NOMO-1 treated with DMSO at 0.1 percent for 48 hours (cell line): ENCODE measurements at regions not wholly inside any gene's neighbourhood (a gene's known extent, or its start where the extent isn't known, plus 50 kb on each side); places are given as distances from the start of the nearest gene placed in this dataset.
"Not testable (repeated sequence)": the region's sequence is repeated elsewhere in the genome, so short reads cannot be mapped to it uniquely, and the experiment has no call there.

Experiments
- DNase-seq: peaks from one replicate; lab custom pipeline; 2025; ENCODE audit not compliant: unreplicated experiment; lab: John Stamatoyannopoulos, UW

DNA sequence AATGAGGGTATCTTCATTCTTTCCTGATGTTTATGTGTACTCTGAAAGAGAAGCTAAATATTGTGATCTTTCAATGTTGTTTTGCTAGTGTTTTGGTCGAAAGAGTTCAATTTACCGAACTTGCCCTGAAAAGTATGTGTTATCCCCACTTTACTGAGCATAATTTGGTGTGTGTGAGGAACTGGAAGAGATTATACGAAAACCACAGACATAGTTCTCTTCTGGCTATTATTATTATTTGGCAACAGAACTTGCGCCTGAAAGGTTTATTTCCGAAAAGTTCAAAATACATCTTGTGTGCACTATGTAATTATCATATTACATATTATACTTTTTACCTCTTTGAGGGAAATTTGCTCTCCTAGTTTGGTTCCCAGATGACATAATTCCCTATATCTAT lies 232.5 kb upstream of the INTU start:
- DNase-seq, result peak; percentile 2

DNA sequence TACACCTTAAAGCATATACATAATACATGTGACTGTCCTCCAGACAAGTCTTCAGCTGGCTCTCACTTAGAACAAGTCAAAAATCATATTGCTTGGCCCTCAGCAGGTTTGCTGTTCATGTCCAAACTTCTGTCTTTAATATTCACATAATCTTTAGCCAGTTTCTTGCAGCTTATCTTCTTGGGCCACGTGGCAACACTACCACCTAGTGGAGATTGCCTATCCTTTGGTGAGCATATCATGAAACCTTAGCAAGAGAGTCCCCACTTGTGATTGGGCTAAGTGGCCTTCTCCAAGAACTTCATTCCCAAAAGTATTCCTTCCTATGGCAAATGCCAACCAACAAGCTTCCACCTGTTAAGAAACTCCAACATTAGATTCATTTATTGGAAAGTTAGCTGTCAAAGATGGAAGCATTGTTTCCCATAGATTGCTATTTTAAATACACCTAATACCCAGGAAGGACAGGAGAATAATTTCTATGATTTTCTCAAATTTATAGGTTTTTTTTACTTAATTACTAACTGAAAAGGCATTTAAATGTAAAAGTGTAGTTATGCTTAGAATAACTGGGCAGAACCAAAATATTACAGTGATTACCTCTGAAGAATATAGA lies 231.9 kb upstream of the INTU start:
- peak; percentile 53 for DNase-seq

DNA sequence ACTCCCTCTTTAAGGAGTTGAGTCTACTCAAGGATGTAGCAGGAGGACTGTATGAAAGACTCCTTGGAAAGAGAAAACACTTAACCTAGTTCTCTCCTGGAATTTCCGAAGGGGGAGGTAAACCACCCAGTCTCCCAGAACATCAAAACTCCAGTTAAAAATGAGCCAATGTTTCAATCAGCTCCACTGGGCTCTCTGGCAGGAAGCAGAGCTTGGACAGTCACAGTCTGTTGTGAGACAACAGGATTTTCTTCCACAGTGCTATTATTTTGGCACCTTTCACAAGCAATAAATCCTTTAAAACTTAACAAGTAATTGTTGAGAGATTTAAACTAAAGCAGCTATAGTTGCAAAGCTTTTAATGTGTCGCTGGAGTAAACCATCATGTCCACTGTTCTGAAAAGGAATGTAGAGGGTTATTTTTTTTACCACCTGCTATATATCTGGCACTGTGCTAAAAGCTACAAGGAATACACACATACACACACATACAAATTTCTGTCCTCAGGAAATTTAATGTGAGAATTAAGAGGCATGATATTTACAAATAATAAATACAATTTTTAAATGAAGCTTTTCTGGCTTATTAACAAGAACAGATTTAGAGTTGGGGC lies 229.2 kb upstream of the INTU start:
- no peak for DNase-seq

DNA sequence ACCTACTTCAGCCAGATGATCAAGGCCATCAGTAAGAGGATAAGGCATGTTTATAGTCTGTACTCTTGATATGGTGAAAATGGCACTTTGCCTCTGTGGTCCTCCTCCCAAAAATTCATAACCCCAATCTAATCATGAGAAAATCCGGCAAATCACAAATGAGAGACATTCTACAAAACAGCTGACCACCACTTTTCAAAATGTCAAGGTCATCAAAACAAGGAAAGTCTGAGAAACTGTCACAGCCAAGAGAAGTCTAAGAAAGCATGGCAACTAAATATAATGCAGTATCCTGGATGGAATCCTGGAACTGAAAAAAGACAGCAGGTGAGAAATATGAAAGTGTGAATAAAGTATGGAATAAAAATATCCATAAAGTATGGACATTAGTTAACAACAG lies 226.6 kb upstream of the INTU start:
- no peak for DNase-seq

DNA sequence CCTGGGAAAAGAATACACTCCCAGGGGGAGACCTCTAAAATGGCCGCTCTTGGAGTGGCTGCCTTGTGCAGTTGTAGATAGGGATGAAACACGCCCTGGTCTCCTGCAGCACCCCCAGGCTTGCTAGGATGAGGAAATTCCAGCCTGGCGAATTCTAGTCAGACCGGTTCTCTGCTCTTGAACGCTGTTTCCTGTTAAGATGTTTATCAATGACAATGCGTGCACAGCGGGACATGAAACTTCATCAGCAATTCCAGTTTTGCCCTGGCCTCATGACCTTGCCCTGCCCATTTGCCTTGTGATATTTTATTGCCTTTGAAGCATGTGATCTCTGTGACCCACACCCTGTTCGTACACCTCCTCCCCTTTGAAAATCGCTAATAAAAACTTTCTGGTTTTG lies 225.2 kb upstream of the INTU start:
- DNase-seq, result not testable (repeated sequence)

DNA sequence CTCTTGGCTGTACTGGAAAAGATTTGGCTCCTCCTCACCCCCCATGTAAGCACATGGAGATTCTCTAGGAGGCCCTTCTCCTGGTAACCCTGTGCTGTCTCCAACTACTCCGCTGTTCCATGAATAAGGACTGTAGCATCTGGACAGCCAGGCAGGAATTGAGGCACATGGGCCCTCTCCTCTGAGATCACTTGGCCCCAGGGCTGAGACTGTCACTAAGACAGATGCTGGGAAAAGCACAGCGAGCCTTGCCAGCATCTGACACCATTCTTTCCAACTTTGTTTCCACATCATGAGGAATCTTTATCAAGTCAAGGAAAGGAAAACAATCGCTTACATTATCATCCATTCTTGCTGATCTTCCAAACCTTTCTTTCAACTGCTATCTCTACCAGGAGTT lies 222.6 kb upstream of the INTU start:
- no peak for DNase-seq

DNA sequence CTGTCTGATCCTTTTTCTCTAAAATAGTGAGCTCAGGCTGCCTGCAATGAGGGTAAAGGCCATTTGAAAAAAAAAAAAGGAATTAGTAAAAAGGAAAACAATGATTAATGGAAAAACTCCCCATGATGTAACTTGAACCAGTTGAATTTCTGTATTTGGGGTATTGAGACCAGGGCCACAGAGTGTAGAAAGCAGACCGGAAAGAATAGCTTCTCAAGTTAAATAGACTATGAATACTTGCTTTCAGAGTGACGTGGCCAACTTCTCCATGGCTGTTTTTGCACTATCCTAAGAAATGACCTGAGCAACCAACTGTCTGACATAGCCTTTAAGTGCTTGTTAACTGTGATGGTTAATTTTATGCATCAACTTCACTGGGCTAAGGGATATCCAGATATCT lies 222.1 kb upstream of the INTU start:
- DNase-seq, result no peak

DNA sequence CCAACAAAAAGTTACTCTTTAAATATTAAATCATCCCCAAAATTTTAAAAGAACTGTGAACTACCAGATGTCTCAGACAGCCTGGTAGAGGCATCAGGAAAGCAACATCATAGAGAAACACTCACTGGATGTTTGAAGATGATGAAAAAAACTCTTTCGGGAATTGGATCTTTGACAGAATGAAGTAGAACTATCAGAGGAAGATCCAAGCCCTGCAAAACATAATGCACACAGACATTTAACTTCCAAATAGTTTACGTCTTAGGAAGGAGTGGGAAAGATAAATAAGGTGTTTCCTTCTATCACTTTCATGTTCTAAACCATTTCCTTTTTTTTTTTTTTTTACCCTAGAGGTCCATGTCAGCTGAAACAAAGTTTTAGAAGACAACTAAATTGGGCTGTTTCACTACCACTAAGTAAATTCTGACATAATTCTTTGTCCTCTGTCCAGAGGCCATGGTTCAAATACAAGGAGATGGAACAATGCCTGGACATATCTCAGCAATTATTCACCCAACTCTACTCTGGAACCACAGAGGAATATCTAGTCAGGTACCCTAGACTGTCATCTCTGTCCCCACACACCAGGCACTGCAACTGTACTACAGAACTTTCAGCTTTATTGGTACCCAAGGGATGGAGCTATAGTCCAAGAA lies 217.7 kb upstream of the INTU start:
- no peak for DNase-seq

DNA sequence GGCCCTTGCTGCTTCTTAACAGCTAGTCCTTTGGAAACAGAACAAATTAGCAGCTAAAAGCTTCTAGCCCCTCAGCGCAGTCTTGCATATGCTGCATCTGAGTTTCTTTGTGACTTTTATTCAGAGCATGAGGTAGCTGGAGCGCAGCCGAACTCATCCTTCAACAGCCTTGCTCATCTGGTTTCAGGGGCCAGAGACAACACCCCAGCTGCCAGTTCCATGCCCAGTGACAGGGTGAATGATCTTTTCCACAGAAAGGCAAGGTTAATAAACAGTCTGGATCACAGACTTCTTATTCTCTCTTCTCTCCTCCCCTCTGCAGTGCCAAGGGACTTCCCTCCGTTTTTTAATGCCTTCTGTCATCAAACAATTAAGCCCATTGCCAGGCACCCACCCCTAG lies 216.6 kb upstream of the INTU start:
- DNase-seq, result no peak

DNA sequence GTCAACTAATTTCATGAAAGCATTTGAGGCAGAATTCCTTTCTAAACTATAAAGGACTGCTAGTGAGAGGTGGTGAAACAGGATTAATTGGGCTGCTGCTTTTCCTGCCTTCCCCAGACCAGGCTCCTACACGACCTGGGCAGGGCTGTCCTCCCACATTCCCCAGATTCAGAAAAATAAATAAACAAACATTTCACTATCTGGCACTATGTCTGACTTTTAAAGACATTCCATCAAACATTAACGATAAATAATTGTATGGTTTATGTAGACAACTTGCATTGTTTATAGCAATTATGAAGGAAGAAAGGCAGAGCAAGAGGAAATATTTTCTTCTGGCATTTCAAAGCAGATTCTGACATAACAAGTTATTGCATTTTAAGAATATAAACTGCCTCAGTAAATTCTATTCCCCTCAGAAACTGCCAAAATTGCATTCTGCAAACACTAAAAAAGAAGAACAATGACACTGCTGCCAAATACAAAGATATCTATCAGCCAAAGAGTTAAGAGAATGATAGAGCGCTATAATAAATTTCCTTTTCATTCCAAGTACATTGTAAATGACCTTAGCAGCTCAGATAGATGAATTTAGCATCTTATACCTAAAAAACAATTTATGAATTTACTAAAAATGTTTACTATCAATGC lies 214.7 kb upstream of the INTU start:
- no peak for DNase-seq

DNA sequence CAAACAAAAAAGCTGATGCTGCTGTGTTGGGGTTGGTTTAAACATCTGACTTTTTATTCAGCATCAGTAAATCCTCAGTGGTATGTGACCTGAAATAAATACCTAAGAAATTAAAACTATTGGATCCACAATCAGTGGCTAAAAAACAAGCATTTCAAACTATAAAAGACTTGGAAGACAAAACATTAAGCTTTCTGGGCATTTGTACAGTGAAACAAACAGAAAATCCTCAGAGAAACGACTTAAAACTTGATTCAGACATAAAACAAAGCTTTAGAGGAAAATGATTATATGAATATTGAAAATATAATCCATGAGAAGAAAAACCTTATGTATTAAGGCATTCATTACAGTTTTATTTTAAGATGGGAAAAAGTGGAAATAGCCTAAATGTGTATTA lies 213.3 kb upstream of the INTU start:
- DNase-seq, result no peak

DNA sequence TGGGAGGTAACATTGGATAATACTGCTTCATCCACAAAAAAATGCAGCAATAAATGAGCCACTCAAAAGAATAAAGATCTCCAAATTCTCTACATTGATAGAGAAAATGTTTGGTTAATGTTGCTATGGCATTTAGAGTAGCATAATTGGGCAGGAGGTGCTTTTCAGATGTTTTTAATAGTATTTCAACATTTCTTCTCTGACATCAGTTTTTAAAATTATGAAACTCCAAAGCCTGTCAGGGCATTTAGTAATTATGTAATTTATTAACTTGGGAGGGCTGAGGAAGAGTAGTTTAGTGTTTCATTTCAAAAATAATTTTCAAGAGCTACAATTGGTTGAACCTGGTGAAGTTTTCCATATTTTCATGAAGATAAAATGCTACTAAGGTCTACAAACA lies 211.3 kb upstream of the INTU start:
- DNase-seq, result no peak

DNA sequence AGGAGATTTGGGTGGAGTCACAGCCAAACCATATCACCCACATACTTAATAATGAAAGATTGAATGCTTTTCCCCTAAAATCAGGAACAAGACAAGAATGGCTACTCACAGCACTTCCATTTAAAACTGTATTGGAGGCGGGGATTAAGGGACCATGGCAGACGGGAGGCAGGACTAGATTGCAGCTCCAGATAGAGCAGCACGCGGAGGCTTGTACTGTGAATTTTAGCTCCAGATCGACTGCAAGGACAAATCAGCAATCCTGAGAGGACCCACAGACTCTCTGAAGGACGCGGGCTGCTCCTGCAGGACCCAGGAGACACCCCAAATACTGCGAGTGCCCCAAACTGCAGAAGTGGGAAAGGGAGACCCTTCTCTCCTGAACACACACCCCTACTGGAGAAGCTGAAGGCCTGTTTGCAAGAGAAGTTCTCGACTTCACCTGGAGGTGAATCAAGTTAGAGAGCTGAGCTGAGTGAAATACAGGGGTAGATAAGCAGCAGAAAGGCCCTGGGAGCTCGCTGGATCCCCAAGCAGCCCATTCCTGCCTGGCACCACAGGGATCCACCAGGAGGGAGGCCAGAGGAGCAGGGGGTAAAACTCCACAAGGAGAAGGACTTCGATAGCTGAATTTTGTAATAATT lies 207.4 kb upstream of the INTU start:
- no peak for DNase-seq

DNA sequence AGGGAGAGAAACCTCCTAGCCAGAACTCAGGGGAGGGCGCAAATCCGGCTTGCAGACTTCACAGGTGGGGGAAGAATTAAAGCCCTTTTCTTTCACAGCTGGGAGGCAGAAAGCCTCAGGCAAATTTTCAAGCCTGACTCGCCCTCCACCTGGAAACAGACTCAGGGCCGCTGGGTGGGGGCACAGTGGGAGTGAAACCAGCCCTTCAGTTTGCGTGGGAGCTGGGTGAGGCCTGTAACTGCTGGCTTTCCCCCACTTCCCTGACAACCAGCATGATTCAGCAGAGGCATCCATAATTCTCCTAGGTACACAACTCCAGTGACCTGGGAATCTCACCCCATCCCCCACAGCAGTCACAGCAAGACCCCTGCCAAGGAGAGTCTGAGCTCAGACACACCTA lies 206.9 kb upstream of the INTU start:
- DNase-seq, result no peak

DNA sequence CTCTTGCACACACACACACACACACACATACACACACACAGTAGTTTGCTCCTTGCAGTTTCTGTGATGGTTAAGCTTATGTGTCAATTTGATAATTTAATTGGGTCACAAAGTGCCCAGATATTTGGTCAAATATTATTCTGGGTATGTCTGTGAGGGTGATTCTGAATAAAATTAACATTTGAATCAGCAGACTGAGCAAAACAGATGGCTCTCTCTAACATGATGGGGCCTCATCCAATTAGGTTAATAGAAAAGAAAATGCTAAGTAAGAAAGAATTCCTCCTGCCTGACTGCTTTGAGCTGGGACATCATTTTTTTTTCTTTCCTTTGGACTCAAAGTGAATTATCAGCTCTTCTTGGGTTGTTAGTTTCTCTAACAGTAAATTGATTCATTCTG lies 191.2 kb upstream of the INTU start:
- DNase-seq, result no peak

DNA sequence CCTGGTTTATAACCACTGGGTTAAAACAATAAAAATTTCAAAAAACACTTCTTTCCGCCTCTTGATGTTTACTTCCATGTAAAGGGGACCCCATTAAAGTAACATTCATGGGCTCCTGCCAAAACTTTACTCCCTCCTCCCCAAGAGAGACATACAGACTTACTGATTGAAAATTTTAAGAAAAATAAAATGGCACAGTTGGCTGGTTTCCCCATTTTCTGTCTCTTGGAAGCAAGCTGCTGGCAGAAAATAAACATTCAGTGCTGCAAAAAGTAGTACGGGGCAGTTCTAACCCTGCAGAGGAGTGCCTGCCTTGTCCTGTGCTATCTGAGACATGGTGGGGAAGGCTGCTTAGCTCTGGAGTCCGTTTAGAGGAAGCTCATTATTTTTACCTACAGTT lies 187.3 kb upstream of the INTU start:
- DNase-seq, result no peak

DNA sequence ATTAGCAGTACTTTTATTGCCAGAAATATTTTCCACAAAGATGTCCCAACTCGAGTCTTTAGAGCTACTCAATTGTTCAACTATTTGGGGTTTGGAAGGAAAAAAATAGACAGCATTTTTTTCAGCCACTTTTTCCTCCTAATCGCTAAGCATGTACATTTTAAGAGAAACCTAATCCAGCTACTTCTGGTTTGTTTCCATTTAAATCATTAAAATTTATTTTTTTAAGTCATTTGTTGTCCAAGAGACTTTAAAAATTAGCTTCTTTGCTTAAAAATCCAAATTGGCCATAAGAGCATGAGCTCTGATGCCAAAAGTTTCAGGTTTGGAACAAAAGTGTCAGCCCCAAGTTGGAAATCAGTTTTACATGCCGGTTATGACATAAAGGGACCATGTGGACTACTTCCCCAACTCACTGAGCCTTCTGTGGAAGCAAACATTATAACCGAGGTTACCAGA lies 186.3 kb upstream of the INTU start:
- no peak for DNase-seq

DNA sequence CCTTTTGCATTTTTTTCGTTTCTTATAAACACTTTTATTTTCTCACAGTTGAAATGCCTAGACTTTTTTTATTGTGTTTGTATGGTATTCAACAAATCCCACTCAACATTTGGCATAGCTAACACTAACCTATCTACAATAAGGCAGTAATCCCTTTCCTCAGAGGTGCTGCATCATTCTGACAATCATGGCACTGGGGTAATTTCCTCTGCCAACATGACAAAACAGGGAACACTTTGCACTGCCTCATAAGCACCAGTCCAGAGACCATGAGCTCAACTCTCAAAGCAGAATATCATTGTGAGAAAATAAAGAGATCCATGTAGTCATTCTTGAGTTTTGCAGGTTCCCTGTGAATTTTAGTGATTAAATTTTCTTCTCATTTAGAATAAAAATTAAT lies 183.8 kb upstream of the INTU start:
- DNase-seq, result no peak

DNA sequence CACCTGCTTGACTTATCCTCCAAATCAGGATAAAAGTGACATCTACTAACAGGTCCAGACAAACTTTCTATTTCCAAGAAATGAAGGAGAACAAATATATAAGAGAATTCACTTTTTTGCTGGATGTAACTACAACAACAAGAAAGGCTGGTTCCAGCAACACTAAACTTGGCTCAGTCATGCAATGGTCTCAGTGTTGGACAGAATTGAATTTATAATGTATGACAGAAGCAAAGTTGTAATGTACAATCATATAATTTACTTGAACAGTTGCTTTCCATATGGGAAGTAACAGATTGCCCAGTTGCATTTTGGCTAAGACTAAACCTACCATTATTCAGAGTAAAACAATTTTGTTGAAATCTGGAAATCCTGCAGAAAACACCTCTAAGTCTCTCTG lies 183.3 kb upstream of the INTU start:
- DNase-seq, result no peak

DNA sequence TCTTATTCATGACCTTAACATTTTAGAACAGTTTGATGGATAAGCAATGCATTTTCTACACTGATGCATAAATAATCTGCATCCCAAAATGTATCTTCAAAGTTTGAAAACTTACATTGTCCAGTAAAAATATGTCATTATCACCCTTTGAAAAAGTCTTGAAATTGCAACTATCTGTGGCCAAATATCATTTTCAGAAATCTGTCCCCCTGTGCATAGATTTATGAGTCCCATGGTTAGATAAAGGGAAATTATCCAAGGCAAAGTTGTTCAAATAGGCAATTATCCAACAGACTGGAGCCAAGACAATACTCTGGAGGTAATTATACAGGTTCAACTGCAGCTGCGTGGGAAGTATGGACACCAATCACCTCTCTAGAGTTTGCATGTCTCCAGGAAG lies 182.5 kb upstream of the INTU start:
- DNase-seq, result no peak

DNA sequence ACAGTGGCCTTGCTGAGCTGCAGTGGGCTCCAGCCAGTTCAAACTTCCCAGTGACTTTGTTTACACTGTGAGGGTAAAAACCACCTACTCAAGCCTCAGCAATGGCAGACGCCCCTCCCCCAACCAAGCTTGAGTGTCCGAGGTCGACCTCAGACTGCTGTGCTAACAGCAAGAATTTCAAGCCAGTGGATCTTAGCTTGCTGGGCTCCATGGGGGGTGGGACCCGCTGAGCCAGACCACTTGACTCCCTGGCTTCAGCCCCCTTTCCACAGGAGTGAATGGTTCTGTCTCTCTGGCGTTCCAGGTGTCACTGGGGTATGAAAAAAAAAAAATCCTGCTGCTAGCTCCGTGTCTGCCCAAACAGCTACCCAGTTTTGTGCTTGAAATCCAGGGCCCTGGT lies 168.9 kb upstream of the INTU start:
- DNase-seq, result no peak

DNA sequence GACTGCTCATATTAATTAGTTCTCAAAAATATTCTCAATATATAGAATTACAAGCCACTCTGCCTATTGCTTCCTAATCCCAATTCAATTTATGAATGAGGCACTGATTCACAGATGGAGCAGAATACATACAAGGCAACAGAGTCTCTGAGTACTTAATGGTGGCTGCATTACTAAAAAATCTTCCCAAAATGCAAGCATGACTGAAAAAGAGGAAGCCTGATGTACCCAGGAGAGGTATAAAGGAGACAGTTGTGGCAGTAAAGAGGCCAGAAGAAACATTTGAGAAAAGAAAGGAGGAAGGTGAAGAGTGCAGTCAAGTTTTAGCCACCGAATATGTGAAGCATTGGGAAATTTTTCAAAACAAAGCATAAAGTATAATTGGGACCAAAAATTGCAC lies 163.2 kb upstream of the INTU start:
- peak; percentile 69 for DNase-seq
